Sigmoid colon (tissue), 6 donors: ENCODE measurements at regions not wholly inside any gene's neighbourhood (a gene's known extent, or its start where the extent isn't known, plus 50 kb on each side); places are given as distances from the start of the nearest gene placed in this dataset.

Experiments
- DNase-seq: peaks from one replicate; pipeline ENCODE4 v3.0.0-alpha.2; 2019
- H3K27ac ChIP-seq, 4 donors: fragments of 200-600 bp; sonication (generic); one replicate each; pipeline ENCODE4 v1.5.1; 2016 to 2019; ENCODE audit warnings: mild to moderate bottlenecking in 1 of 4
- H3K27me3 ChIP-seq, 3 donors: fragments of 200-600 bp; sonication (generic); one replicate each; pipeline ENCODE4 v1.5.1; 2019; ENCODE audit warnings: mild to moderate bottlenecking in 1 of 3
- H3K36me3 ChIP-seq, 4 donors: fragments of 200-600 bp; sonication (generic); one replicate each; pipeline ENCODE4 v1.5.1; 2016 to 2019
- H3K4me1 ChIP-seq, 4 donors: fragments of 200-600 bp; sonication (generic); one replicate each; pipeline ENCODE4 v1.5.1; 2017 to 2019
- H3K4me3 ChIP-seq, 4 donors: fragments of 200-600 bp; sonication (generic); one replicate each; pipeline ENCODE4 v1.5.1; 2017 to 2019; ENCODE audit warnings: mild to moderate bottlenecking in 2 of 4, moderate library complexity in 1 of 4
- H3K9me3 ChIP-seq, 4 donors: fragments of 200-600 bp in 3 of 4; sonication (generic) in 3 of 4; one replicate each; pipeline versions ENCODE4 v1.5.1 to v1.6.1; 2013 to 2019
- EP300 ChIP-seq, 4 donors: sonication (generic); formaldehyde crosslinking; IDR thresholded peaks; one replicate each; pipeline ENCODE4 v1.6.1; 2017; ENCODE audit warnings: antibody characterized with exemption in 4 of 4
- POLR2A ChIP-seq, 2 donors: fragments of 450-650 bp; IDR thresholded peaks; one replicate each; pipeline ENCODE4 v1.6.1; 2016; ENCODE audit warnings: antibody characterized with exemption in 2 of 2, mild to moderate bottlenecking in 2 of 2, moderate library complexity in 2 of 2
- POLR2AphosphoS5 ChIP-seq, 4 donors: sonication (generic); formaldehyde crosslinking; IDR thresholded peaks; one replicate each; pipeline ENCODE4 v1.6.1; 2017; ENCODE audit warnings: antibody characterized with exemption in 4 of 4
- WGBS, 2 donors: extraction: QIAGEN DNeasy Blood & Tissue Kit; methylation state at CpG; one replicate each; pipeline ENCODE4 v1.1.7; 2013; 5-methylcytosine and 5-hydroxymethylcytosine counted together
- intact Hi-C: fragments of 100-400 bp; cut with DNase I; formaldehyde crosslinking; loops from one replicate; pipeline ENCODE4 v1.15.1; 2023
- TF ChIP-seq, protein P1 (sequence below), 4 experiments: fragments of 450-650 bp in 3 of 4; fragments of 200-600 bp in 1 of 4; IDR thresholded peaks; one replicate each; pipeline ENCODE4 v1.5.1; 2016 to 2019; ENCODE audit warnings: antibody characterized with exemption in 4 of 4, mild to moderate bottlenecking in 3 of 4, moderate library complexity in 2 of 4
- donor health status: healthy with polysubstance abuse.
- donor health status: healthy.

DNA sequence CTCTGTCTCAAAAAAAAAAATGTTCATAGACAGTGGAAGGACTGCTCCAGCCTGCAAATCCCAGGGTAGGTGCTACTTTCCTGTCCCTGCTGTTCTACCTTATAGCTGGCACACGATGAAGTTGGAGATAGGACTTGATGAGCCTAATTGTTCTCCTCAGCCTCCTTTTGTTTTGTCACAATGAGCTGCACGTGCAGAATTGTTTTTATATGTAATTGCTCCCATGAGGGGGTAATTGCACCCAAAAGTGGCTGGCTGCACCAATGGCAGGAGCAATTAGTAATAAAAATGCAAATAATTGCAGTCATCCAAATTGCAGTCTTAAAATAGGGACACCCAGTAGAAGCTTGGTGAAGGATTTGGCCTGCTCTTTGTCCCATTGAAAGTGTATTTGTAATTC is 63.0 kb upstream of the PFN2 start:
- no peak overlapping the region for H3K4me3 ChIP-seq

DNA sequence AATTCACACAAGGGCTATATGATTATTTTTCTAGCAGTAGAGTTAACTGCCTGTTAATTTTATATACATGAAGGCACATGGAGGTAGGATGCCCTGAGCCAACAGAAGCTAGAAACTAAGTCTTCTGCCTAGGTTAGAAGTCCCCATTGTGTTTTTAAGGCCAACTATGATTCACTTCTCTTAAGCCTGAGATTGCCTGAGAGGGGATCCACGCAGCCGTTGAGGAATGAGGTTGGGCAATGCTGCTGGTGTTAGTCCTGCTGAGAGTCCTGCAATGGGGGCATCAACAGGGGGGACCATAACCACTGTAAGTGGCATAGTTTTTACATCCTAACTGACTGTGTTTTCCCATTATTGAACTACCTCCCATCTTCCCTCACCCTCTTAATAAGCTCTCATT is 60.1 kb upstream of the PFN2 start:
- Histone ChIP-seq H3K27me3 (no peaks in the 10 kb centered on the region), H3K4me3 (no peak overlapping the region), H3K4me1 (no peaks in the 10 kb centered on the region), H3K9me3 (no peaks in the 10 kb centered on the region), H3K36me3 (no peaks in the 10 kb centered on the region), H3K27ac (no peak overlapping the region)
- TF ChIP-seq, protein P1, sequence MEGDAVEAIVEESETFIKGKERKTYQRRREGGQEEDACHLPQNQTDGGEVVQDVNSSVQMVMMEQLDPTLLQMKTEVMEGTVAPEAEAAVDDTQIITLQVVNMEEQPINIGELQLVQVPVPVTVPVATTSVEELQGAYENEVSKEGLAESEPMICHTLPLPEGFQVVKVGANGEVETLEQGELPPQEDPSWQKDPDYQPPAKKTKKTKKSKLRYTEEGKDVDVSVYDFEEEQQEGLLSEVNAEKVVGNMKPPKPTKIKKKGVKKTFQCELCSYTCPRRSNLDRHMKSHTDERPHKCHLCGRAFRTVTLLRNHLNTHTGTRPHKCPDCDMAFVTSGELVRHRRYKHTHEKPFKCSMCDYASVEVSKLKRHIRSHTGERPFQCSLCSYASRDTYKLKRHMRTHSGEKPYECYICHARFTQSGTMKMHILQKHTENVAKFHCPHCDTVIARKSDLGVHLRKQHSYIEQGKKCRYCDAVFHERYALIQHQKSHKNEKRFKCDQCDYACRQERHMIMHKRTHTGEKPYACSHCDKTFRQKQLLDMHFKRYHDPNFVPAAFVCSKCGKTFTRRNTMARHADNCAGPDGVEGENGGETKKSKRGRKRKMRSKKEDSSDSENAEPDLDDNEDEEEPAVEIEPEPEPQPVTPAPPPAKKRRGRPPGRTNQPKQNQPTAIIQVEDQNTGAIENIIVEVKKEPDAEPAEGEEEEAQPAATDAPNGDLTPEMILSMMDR (IDR thresholded peaks at IDR 0.05): no peak
- no peak for TF ChIP-seq POLR2A (IDR thresholded peaks at IDR 0.05)
- no peak for TF ChIP-seq POLR2AphosphoS5 (IDR thresholded peaks at IDR 0.05)
- DNase-seq: no peak
- intact Hi-C loops: no loop called here
- 92 to 99% methylated on average over 2 of the region's 2 CpGs for WGBS, 2 donors

More for the DNA sequence above, 63.0 kb upstream of the PFN2 start:
- H3K4me1 ChIP-seq: no peaks in the 10 kb centered on the region
- H3K36me3 ChIP-seq: no peaks in the 10 kb centered on the region
- H3K27me3 ChIP-seq: no peaks in the 10 kb centered on the region
- no peak for DNase-seq
- intact Hi-C loops: no loop called here
- TF ChIP-seq POLR2AphosphoS5 (IDR thresholded peaks at IDR 0.05) (no peak), POLR2A (IDR thresholded peaks at IDR 0.05) (no peak), EP300 (IDR thresholded peaks at IDR 0.05) (no peak)
- TF ChIP-seq, protein P1 (IDR thresholded peaks at IDR 0.05): no peak
- H3K27ac ChIP-seq: no peak overlapping the region
- 48 to 49% methylated on average over 2 of the region's 2 CpGs for WGBS, 2 donors
- no peaks in the 10 kb centered on the region for H3K9me3 ChIP-seq

DNA sequence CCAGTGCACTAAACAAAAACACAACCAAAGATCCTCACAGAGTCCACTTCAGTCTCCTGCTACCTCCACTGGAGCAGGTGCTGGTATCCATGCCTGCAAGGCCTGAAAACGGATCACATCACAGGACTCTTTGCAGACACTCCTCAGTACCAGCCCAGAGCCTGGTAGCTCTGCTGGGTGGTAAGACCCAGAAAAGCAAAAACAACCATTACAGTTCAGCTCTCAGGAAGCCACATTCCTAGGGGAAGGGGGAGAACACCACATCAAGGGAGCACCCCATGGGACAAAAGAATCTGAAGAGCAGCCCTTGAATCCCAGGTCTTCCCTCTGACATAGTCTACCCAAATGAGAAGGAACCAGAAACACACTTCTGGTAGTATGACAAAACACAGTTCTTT is 52.5 kb upstream of the PFN2 start:
- Histone ChIP-seq H3K36me3 (no peaks in the 10 kb centered on the region), H3K27me3 (no peaks in the 10 kb centered on the region), H3K4me3 (no peak overlapping the region), H3K4me1 (no peaks in the 10 kb centered on the region), H3K27ac (no peak overlapping the region), H3K9me3 (peaks cover 0 to 5% (median 0%) of the 10 kb centered on the region in 4 donors)
- DNase-seq: no peak
- intact Hi-C loops: no loop called here
- TF ChIP-seq, protein P1 (IDR thresholded peaks at IDR 0.05): no peak
- TF ChIP-seq EP300 (IDR thresholded peaks at IDR 0.05): no peak
- no peak for TF ChIP-seq POLR2AphosphoS5 (IDR thresholded peaks at IDR 0.05)
- no peak for TF ChIP-seq POLR2A (IDR thresholded peaks at IDR 0.05)
- 68 to 79% methylated on average over 1 of the region's 1 CpG for WGBS, 2 donors

DNA sequence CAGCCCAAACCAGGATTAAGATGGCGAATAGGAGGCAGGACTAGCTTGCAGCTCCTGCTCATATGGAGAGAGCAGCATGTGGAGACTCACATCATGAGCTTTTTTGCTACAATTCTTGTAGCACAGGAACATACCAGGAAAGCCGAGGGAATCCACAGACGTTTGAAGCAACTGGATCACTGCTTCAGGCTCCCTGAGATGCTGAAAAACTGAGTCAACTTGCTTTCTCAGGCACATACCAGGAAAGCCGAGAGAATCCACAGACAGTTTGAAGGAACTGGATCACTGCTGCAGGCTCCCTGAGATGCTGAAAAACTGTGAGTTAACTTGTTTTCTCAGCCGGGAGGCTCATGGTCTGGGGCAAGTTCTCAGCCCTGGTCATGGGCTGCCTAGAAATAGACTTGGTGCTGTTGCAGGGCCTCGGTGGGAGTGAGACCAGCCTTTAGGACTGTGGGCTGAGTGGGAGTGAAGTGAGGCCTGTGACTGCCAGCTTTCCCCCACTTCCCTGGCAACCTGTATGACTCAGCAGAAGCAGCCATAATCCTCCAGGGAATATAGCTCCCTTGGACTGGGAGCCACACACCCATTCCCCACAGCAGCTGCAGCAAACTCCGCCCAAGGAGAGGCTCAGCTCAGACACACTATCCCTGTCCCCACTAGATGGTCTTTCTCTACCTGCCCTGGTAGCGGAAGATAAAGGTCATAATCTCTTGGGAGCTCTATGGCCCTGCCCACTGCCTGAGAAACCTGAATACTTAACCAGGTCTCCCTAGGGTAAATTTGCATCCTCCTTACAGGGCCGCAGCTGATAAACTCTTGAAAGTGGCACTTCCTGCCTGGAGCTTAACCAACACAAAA is 51.9 kb upstream of the PFN2 start:
- no peaks in the 10 kb centered on the region for H3K36me3 ChIP-seq
- DNase-seq: no peak
- peaks cover 0 to 5% (median 0%) of the 10 kb centered on the region in 4 donors for H3K9me3 ChIP-seq
- intact Hi-C loops: no loop called here
- H3K4me3 ChIP-seq: no peak overlapping the region
- TF ChIP-seq POLR2AphosphoS5 (IDR thresholded peaks at IDR 0.05) (no peak), POLR2A (IDR thresholded peaks at IDR 0.05) (no peak), EP300 (IDR thresholded peaks at IDR 0.05) (no peak)
- TF ChIP-seq, protein P1 (IDR thresholded peaks at IDR 0.05): no peak
- H3K4me1 ChIP-seq: no peaks in the 10 kb centered on the region
- no peaks in the 10 kb centered on the region for H3K27me3 ChIP-seq
- 63 to 79% methylated on average over 9 of the region's 9 CpGs for WGBS, 2 donors
- no peak overlapping the region for H3K27ac ChIP-seq
